GM12891 (cell line): ENCODE measurements at regions not wholly inside any gene's neighbourhood (a gene's known extent, or its start where the extent isn't known, plus 50 kb on each side); places are given as distances from the start of the nearest gene placed in this dataset.
"Not testable (repeated sequence)": the region's sequence is repeated elsewhere in the genome, so short reads cannot be mapped to it uniquely, and the experiment has no call there.

ENCODE experiments used
- POLR2A ChIP-seq: IDR thresholded peaks from 2 replicates; pipeline ENCODE4 v1.6.1; 2011; ENCODE audit warnings: low read depth, low read length, control low read depth
- POLR2AphosphoS5 ChIP-seq: IDR thresholded peaks from 2 replicates; pipeline ENCODE4 v1.6.1; 2011; ENCODE audit warnings: low read depth, low read length, control low read depth
- TAF1 ChIP-seq: IDR thresholded peaks from 2 replicates; pipeline ENCODE4 v1.6.1; 2011; ENCODE audit warnings: low read depth, low read length, control low read depth

- TF ChIP-seq TAF1, POLR2A, POLR2AphosphoS5: not testable (repeated sequence)
These were observed 451.7 kb downstream of the PCNX1 start for GRCh38 chr14:71358932-71359421.
